ENCODE measurements at regions not wholly inside any gene's neighbourhood (a gene's known extent, or its start where the extent isn't known, plus 50 kb on each side); places are given as distances from the start of the nearest gene placed in this dataset.

GRCh38 chr14:38330275-38330674 is 74.4 kb upstream of the CLEC14A start:
- no peaks in the 10 kb centered on the region for H3K9me3 Mint-ChIP-seq (ENCODE audit: unreplicated experiment)
- H3K4me1 ChIP-seq (ENCODE audit: insufficient read depth, low read length): no peaks in the 10 kb centered on the region
- no peaks in the 10 kb centered on the region for H4K20me1 ChIP-seq (ENCODE audit: insufficient read depth, low read length)

DNA sequence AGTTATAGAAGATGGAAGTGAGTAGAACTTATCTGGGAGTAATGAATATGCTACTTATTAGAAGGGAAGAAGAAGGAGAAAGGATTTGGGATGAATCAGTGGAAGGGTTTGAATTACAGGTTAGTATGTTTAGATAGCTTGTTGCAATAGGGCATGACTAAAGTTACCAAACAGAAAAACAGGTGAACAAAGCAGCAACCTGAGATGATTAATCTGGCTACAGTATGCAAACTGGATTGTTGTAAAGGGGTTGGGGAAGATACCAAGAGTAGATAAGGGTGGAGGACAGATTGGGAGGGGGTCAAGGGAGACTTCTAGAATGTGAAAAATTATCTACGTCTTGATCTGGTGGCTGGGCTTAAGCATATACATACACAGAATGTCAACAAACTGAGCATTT is 73.4 kb upstream of the CLEC14A start:
- no peak for TF ChIP-seq EZH2 (IDR thresholded peaks at IDR 0.05; ENCODE audit: insufficient read depth, low read length)
- TF ChIP-seq CTCF (IDR thresholded peaks at IDR 0.05; ENCODE audit: insufficient read depth, low read depth, low read length): no peak
- no peaks in the 10 kb centered on the region for H3K36me3 ChIP-seq (ENCODE audit: insufficient read depth, low read length)
- no peak for DNase-seq (ENCODE audit: low read depth)
- no peak overlapping the region for H3K9ac ChIP-seq (ENCODE audit: low read length)
- Mint-ChIP-seq H3K36me3 (ENCODE audit: low read depth, unreplicated experiment) (no peaks in the 10 kb centered on the region), H3K27me3 (ENCODE audit: low read depth, unreplicated experiment) (no peaks in the 10 kb centered on the region), H3K4me3 (ENCODE audit: unreplicated experiment) (no peak overlapping the region), H3K9me3 (ENCODE audit: unreplicated experiment) (no peaks in the 10 kb centered on the region), H3K4me1 (ENCODE audit: low read depth, unreplicated experiment) (no peaks in the 10 kb centered on the region), H3K27ac (ENCODE audit: unreplicated experiment) (no peak overlapping the region)
- no peak overlapping the region for H3K27ac ChIP-seq (ENCODE audit: low read depth, low read length)
- H3K9me3 ChIP-seq (ENCODE audit: insufficient read depth, low read depth, low read length): no peaks in the 10 kb centered on the region
- H3K4me3 ChIP-seq (ENCODE audit: insufficient read depth, low read depth, low read length): no peak overlapping the region
- no peak overlapping the region for H3K4me2 ChIP-seq (ENCODE audit: low read length)
- H3K4me1 ChIP-seq (ENCODE audit: insufficient read depth, low read length): no peaks in the 10 kb centered on the region
- no peaks in the 10 kb centered on the region for H4K20me1 ChIP-seq (ENCODE audit: insufficient read depth, low read length)
- no peaks in the 10 kb centered on the region for H3K79me2 ChIP-seq (ENCODE audit: insufficient read depth, low read length)
- H3K27me3 ChIP-seq (ENCODE audit: insufficient read depth, low read length): no peaks in the 10 kb centered on the region
- no peak for FAIRE-seq
- H2AFZ ChIP-seq (ENCODE audit: low read depth, low read length): no peak overlapping the region

More at GRCh38 chr14:38330275-38330674, 74.4 kb upstream of the CLEC14A start:
- H3K27me3 Mint-ChIP-seq (ENCODE audit: low read depth, unreplicated experiment): no peaks in the 10 kb centered on the region
- H3K9me3 ChIP-seq (ENCODE audit: insufficient read depth, low read depth, low read length): no peaks in the 10 kb centered on the region
- H3K9ac ChIP-seq (ENCODE audit: low read length): no peak overlapping the region
- FAIRE-seq: no peak
- no peak overlapping the region for H3K27ac Mint-ChIP-seq (ENCODE audit: unreplicated experiment)
- no peak overlapping the region for H3K4me3 ChIP-seq (ENCODE audit: insufficient read depth, low read depth, low read length)
- no peak overlapping the region for H3K4me3 Mint-ChIP-seq (ENCODE audit: unreplicated experiment)
- H3K36me3 ChIP-seq (ENCODE audit: insufficient read depth, low read length): no peaks in the 10 kb centered on the region
- H3K27me3 ChIP-seq (ENCODE audit: insufficient read depth, low read length): no peaks in the 10 kb centered on the region
- no peaks in the 10 kb centered on the region for H3K4me1 Mint-ChIP-seq (ENCODE audit: low read depth, unreplicated experiment)
- H3K27ac ChIP-seq (ENCODE audit: low read depth, low read length): no peak overlapping the region
- no peak for DNase-seq (ENCODE audit: low read depth)
- H2AFZ ChIP-seq (ENCODE audit: low read depth, low read length): no peak overlapping the region
- H3K36me3 Mint-ChIP-seq (ENCODE audit: low read depth, unreplicated experiment): no peaks in the 10 kb centered on the region
- no peak overlapping the region for H3K4me2 ChIP-seq (ENCODE audit: low read length)
- H3K79me2 ChIP-seq (ENCODE audit: insufficient read depth, low read length): no peaks in the 10 kb centered on the region
- TF ChIP-seq CTCF (IDR thresholded peaks at IDR 0.05; ENCODE audit: insufficient read depth, low read depth, low read length) (no peak), EZH2 (IDR thresholded peaks at IDR 0.05; ENCODE audit: insufficient read depth, low read length) (no peak)

GRCh38 chr14:38316922-38317321 is 61.0 kb upstream of the CLEC14A start:
- Histone ChIP-seq H2AFZ (ENCODE audit: low read depth, low read length) (no peak overlapping the region), H3K4me2 (ENCODE audit: low read length) (no peak overlapping the region), H3K27ac (ENCODE audit: low read depth, low read length) (no peak overlapping the region), H3K9me3 (ENCODE audit: insufficient read depth, low read depth, low read length) (no peaks in the 10 kb centered on the region), H3K36me3 (ENCODE audit: insufficient read depth, low read length) (no peaks in the 10 kb centered on the region), H4K20me1 (ENCODE audit: insufficient read depth, low read length) (no peaks in the 10 kb centered on the region), H3K27me3 (ENCODE audit: insufficient read depth, low read length) (no peaks in the 10 kb centered on the region), H3K79me2 (ENCODE audit: insufficient read depth, low read length) (no peaks in the 10 kb centered on the region), H3K4me3 (ENCODE audit: insufficient read depth, low read depth, low read length) (no peak overlapping the region), H3K9ac (ENCODE audit: low read length) (no peak overlapping the region), H3K4me1 (ENCODE audit: insufficient read depth, low read length) (no peaks in the 10 kb centered on the region)
- FAIRE-seq (no peak), DNase-seq (ENCODE audit: low read depth) (no peak)
- H3K4me1 Mint-ChIP-seq (ENCODE audit: low read depth, unreplicated experiment): no peaks in the 10 kb centered on the region
- no peak overlapping the region for H3K27ac Mint-ChIP-seq (ENCODE audit: unreplicated experiment)
- TF ChIP-seq EZH2 (IDR thresholded peaks at IDR 0.05; ENCODE audit: insufficient read depth, low read length) (no peak), CTCF (IDR thresholded peaks at IDR 0.05; ENCODE audit: insufficient read depth, low read depth, low read length) (no peak)
- no peaks in the 10 kb centered on the region for H3K36me3 Mint-ChIP-seq (ENCODE audit: low read depth, unreplicated experiment)
- no peaks in the 10 kb centered on the region for H3K9me3 Mint-ChIP-seq (ENCODE audit: unreplicated experiment)
- H3K4me3 Mint-ChIP-seq (ENCODE audit: unreplicated experiment): no peak overlapping the region
- H3K27me3 Mint-ChIP-seq (ENCODE audit: low read depth, unreplicated experiment): no peaks in the 10 kb centered on the region
